H7 (cell line): ENCODE measurements at regions not wholly inside any gene's neighbourhood (a gene's known extent, or its start where the extent isn't known, plus 50 kb on each side); places are given as distances from the start of the nearest gene placed in this dataset.

Source experiments
- DNase-seq: peaks from one replicate; pipeline ENCODE4 v3.0.0; 2012
- H3K27me3 ChIP-seq: 2 replicates; pipeline ENCODE4 v1.6.0; 2011; ENCODE audit warnings: mild to moderate bottlenecking, low read length; ENCODE audit not compliant: control insufficient read depth, insufficient read depth
- H3K36me3 ChIP-seq: replicated peaks from 2 replicates; pipeline ENCODE4 v1.5.1; 2011; ENCODE audit warnings: low read length; ENCODE audit not compliant: control insufficient read depth, insufficient read depth
- H3K4me3 ChIP-seq: 2 replicates; pipeline ENCODE4 v1.5.1; 2011; ENCODE audit warnings: low read depth, mild to moderate bottlenecking, control low read depth, low read length, moderate library complexity; ENCODE audit not compliant: insufficient read depth

- no peaks in the 10 kb centered on the region for H3K36me3 ChIP-seq
- no peak for DNase-seq
- no peaks in the 10 kb centered on the region; the same call in 1 of the 2 replicates for H3K27me3 ChIP-seq
- H3K4me3 ChIP-seq, result no peak overlapping the region
These were observed 345.6 kb downstream of the SLC16A7 start for GRCh38 chr12:59941461-59941860.

GRCh38 chr12:59944177-59944576, 348.3 kb downstream of the SLC16A7 start:
- H3K36me3 ChIP-seq, result no peaks in the 10 kb centered on the region
- no peak for DNase-seq
- no peak overlapping the region for H3K4me3 ChIP-seq
- H3K27me3 ChIP-seq, result no peaks in the 10 kb centered on the region; the same call in 1 of the 2 replicates

GRCh38 chr12:59946635-59947034, 350.8 kb downstream of the SLC16A7 start:
- H3K27me3 ChIP-seq, result no peaks in the 10 kb centered on the region
- H3K36me3 ChIP-seq, result no peaks in the 10 kb centered on the region
- no peak overlapping the region for H3K4me3 ChIP-seq
- DNase-seq, result no peak

GRCh38 chr12:59963546-59963945, 367.7 kb downstream of the SLC16A7 start:
- H3K36me3 ChIP-seq, result no peaks in the 10 kb centered on the region
- no peak for DNase-seq
- no peaks in the 10 kb centered on the region for H3K27me3 ChIP-seq
- H3K4me3 ChIP-seq, result no peak overlapping the region

GRCh38 chr12:59972905-59973304, 377.1 kb downstream of the SLC16A7 start:
- H3K4me3 ChIP-seq, result no peak overlapping the region
- DNase-seq, result no peak
- no peaks in the 10 kb centered on the region for H3K27me3 ChIP-seq
- H3K36me3 ChIP-seq, result no peaks in the 10 kb centered on the region

GRCh38 chr12:59973515-59973914, 377.7 kb downstream of the SLC16A7 start:
- no peaks in the 10 kb centered on the region for H3K36me3 ChIP-seq
- no peak for DNase-seq
- H3K4me3 ChIP-seq, result no peak overlapping the region
- no peaks in the 10 kb centered on the region for H3K27me3 ChIP-seq

- H3K4me3 ChIP-seq, result no peak overlapping the region
- H3K36me3 ChIP-seq, result no peaks in the 10 kb centered on the region
- DNase-seq, result no peak
These were observed 381.9 kb downstream of the SLC16A7 start for GRCh38 chr12:59977779-59978178.

GRCh38 chr12:59980476-59980875, 384.6 kb downstream of the SLC16A7 start:
- Histone ChIP-seq H3K27me3 (no peaks in the 10 kb centered on the region), H3K36me3 (no peaks in the 10 kb centered on the region), H3K4me3 (no peak overlapping the region)
- no peak for DNase-seq

More at GRCh38 chr12:59977779-59978178, 381.9 kb downstream of the SLC16A7 start:
- no peaks in the 10 kb centered on the region for H3K27me3 ChIP-seq

GRCh38 chr12:59999291-59999690, 403.5 kb downstream of the SLC16A7 start:
- Histone ChIP-seq H3K4me3 (no peak overlapping the region), H3K27me3 (no peaks in the 10 kb centered on the region), H3K36me3 (no peaks in the 10 kb centered on the region)
- no peak for DNase-seq

GRCh38 chr12:60010486-60010885, 414.7 kb downstream of the SLC16A7 start:
- no peak overlapping the region for H3K4me3 ChIP-seq
- no peaks in the 10 kb centered on the region for H3K27me3 ChIP-seq
- DNase-seq, result no peak
- H3K36me3 ChIP-seq, result no peaks in the 10 kb centered on the region

- H3K27me3 ChIP-seq, result no peaks in the 10 kb centered on the region
- H3K4me3 ChIP-seq, result no peak overlapping the region
- no peak for DNase-seq
- no peaks in the 10 kb centered on the region for H3K36me3 ChIP-seq
These were observed 416.8 kb downstream of the SLC16A7 start for GRCh38 chr12:60012659-60013058.

GRCh38 chr12:60014436-60014835, 418.6 kb downstream of the SLC16A7 start:
- H3K4me3 ChIP-seq, result no peak overlapping the region
- no peaks in the 10 kb centered on the region for H3K36me3 ChIP-seq
- DNase-seq, result no peak
- H3K27me3 ChIP-seq, result no peaks in the 10 kb centered on the region

- no peak for DNase-seq
- H3K36me3 ChIP-seq, result no peaks in the 10 kb centered on the region
These were observed 424.2 kb downstream of the SLC16A7 start for GRCh38 chr12:60020068-60020467.

GRCh38 chr12:60021235-60021634, 425.4 kb downstream of the SLC16A7 start:
- no peak overlapping the region for H3K4me3 ChIP-seq
- no peak for DNase-seq
- H3K36me3 ChIP-seq, result no peaks in the 10 kb centered on the region
- H3K27me3 ChIP-seq, result no peaks in the 10 kb centered on the region

More at GRCh38 chr12:60020068-60020467, 424.2 kb downstream of the SLC16A7 start:
- Histone ChIP-seq H3K4me3 (no peak overlapping the region), H3K27me3 (no peaks in the 10 kb centered on the region)

GRCh38 chr12:60027266-60027665, 431.4 kb downstream of the SLC16A7 start:
- no peak for DNase-seq
- no peaks in the 10 kb centered on the region for H3K27me3 ChIP-seq
- no peaks in the 10 kb centered on the region for H3K36me3 ChIP-seq
- H3K4me3 ChIP-seq, result no peak overlapping the region

- DNase-seq, result no peak
- Histone ChIP-seq H3K4me3 (no peak overlapping the region), H3K36me3 (no peaks in the 10 kb centered on the region), H3K27me3 (no peaks in the 10 kb centered on the region)
These were observed 438.3 kb downstream of the SLC16A7 start for GRCh38 chr12:60034147-60034546.
